ENCODE measurements at regions not wholly inside any gene's neighbourhood (a gene's known extent, or its start where the extent isn't known, plus 50 kb on each side); places are given as distances from the start of the nearest gene placed in this dataset.

DNA sequence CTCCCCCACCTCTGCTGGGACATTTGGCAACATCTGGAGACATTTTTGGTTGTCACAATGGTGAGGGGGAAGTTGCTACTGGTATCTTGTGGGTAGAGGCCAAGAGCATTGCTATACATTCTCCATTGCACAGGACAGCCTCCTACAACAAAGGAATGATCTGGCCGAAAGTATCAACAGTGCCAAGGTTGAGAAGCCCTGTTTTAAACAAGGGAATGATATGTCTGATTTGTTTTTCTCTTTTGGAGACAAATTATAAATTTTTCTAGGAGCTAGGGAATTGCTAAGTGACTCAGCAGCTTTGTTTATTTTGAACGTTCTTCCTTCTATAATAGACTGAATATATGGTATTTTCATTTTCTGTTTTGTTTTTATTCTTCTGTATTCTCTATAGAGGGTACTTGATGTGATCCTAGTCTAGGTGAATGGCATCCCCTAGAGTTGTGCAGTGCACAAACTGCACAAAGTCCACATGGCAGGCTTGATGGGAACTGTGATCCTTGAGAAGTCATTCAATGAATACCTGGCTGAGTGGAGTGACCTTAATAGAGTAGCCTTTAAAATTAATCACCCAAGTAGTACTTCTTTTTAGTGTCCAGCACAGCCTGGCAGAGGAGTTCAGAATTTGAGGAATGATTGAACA, 288.6 kb upstream of the USP24 start:
- H3K27ac Mint-ChIP-seq: no peak overlapping the region; a peak in 1 of 7 replicates
- Histone ChIP-seq H2BK20ac (ENCODE audit: low read depth, low read length, poor library complexity, severe bottlenecking) (no peak overlapping the region), H3K23ac (ENCODE audit: insufficient read length, low read depth, low read length) (no peak overlapping the region), H3T11ph (ENCODE audit: low read length) (no peak overlapping the region), H4K8ac (replicated peaks; ENCODE audit: insufficient read length, low read depth, low read length) (no peak overlapping the region), H3K4ac (ENCODE audit: low read depth, low read length) (no peak overlapping the region), H2BK12ac (ENCODE audit: insufficient read length, low read depth, low read length) (no peak overlapping the region), H3K23me2 (ENCODE audit: insufficient read length, low read depth, low read length, poor library complexity, severe bottlenecking) (no peaks in the 10 kb centered on the region), H3K18ac (ENCODE audit: insufficient read length, low read depth, low read length) (no peak overlapping the region), H2AK5ac (ENCODE audit: insufficient read length, low read length) (no peak overlapping the region), H3K4me1 (ENCODE audit: insufficient read depth, low read length) (no peaks in the 10 kb centered on the region), H2BK5ac (ENCODE audit: insufficient read length, low read length) (no peak overlapping the region), H3K9ac (ENCODE audit: extremely low read depth, insufficient read length, low read length) (no peak overlapping the region), H2BK120ac (ENCODE audit: low read depth, low read length, poor library complexity, severe bottlenecking) (no peak overlapping the region), H4K5ac (ENCODE audit: insufficient read length, low read depth, low read length) (no peak overlapping the region), H3K27me3 (ENCODE audit: insufficient read depth, low read length) (no peaks in the 10 kb centered on the region), H2AFZ (ENCODE audit: low read length) (no peak overlapping the region), H3K9me3 (ENCODE audit: control insufficient read depth, low read depth, low read length) (no peaks in the 10 kb centered on the region), H2BK15ac (ENCODE audit: low read depth, low read length) (no peak overlapping the region), H4K91ac (ENCODE audit: insufficient read length, low read depth, low read length) (no peak overlapping the region), H3K27ac (ENCODE audit: insufficient read length, low read depth, low read length) (no peak overlapping the region), H3K79me1 (ENCODE audit: insufficient read depth, low read depth, low read length, poor library complexity, severe bottlenecking) (no peaks in the 10 kb centered on the region), H3K79me2 (ENCODE audit: insufficient read depth, low read length) (no peaks in the 10 kb centered on the region), H3K4me2 (ENCODE audit: insufficient read depth, insufficient read length, low read length) (no peak overlapping the region), H3K14ac (ENCODE audit: insufficient read depth, low read length) (no peak overlapping the region), H3K56ac (ENCODE audit: insufficient read length, low read depth, low read length) (no peak overlapping the region), H4K20me1 (ENCODE audit: control insufficient read depth, insufficient read depth, insufficient read length) (no peaks in the 10 kb centered on the region)
- H3K4me1 Mint-ChIP-seq: peaks cover 0 to 4% of the 10 kb centered on the region in 2 experiments; a peak in 1 of 4 replicates
- no peak overlapping the region for H3K4me3 Mint-ChIP-seq
- no peaks in the 10 kb centered on the region for H3K9me3 Mint-ChIP-seq
- H3K27me3 Mint-ChIP-seq (ENCODE audit: low read depth): peaks cover 13% of the 10 kb centered on the region
- DNase-seq: no peak
- WGBS (ENCODE audit: extremely low coverage, insufficient read length, low lambda C conversion rate): no CpG with 5 or more reads among the region's 2 CpGs
- no peaks in the 10 kb centered on the region; a peak in 1 of 7 replicates for H3K36me3 Mint-ChIP-seq (ENCODE audit: insufficient read depth in 1 of 3, low read depth in 3 of 3)
- no peak for TF ChIP-seq CTCF (conservative IDR thresholded peaks at IDR 0.05)

All from H9 (cell line).